ENCODE measurements at regions not wholly inside any gene's neighbourhood (a gene's known extent, or its start where the extent isn't known, plus 50 kb on each side); places are given as distances from the start of the nearest gene placed in this dataset.

- TF ChIP-seq CTCF (conservative IDR thresholded peaks at IDR 0.05; ENCODE audit: low read length) (no peak), EZH2phosphoT487 (IDR thresholded peaks at IDR 0.05; ENCODE audit: borderline replicate concordance) (no peak)
Measured at GRCh38 chr3:197408177-197408957, 110.0 kb upstream of the DLG1 start.

Data from Loucy (cell line).